NCI-H510A (cell line): ENCODE measurements at regions not wholly inside any gene's neighbourhood (a gene's known extent, or its start where the extent isn't known, plus 50 kb on each side); places are given as distances from the start of the nearest gene placed in this dataset.

Experiments
- DNase-seq: peaks from one replicate; lab custom pipeline; 2025; lab: John Stamatoyannopoulos, UW

- no peak for DNase-seq
Observed at GRCh38 chr2:175560521-175561169, 379.1 kb upstream of the ATP5MC3 start.

- DNase-seq: no peak
Observed at GRCh38 chr2:175559613-175560012, 378.1 kb upstream of the ATP5MC3 start.

- no peak for DNase-seq
Observed at GRCh38 chr2:175557810-175558377, 376.4 kb upstream of the ATP5MC3 start.

- no peak for DNase-seq
Observed at GRCh38 chr2:175553910-175554309, 372.4 kb upstream of the ATP5MC3 start.

GRCh38 chr2:175552902-175553301 lies 371.4 kb upstream of the ATP5MC3 start:
- DNase-seq: no peak

- no peak for DNase-seq
Observed at GRCh38 chr2:175540421-175540820, 358.9 kb upstream of the ATP5MC3 start.

- no peak for DNase-seq
Observed at GRCh38 chr2:175539122-175539521, 357.6 kb upstream of the ATP5MC3 start.

GRCh38 chr2:175536059-175536458 lies 354.5 kb upstream of the ATP5MC3 start:
- DNase-seq: no peak

- DNase-seq: no peak
Observed at GRCh38 chr2:175535631-175536030, 354.1 kb upstream of the ATP5MC3 start.

GRCh38 chr2:175525975-175526374 lies 344.5 kb upstream of the ATP5MC3 start:
- DNase-seq: no peak

- no peak for DNase-seq
Observed at GRCh38 chr2:175523001-175523400, 341.5 kb upstream of the ATP5MC3 start.

GRCh38 chr2:175518206-175518605 lies 336.7 kb upstream of the ATP5MC3 start:
- DNase-seq: no peak

GRCh38 chr2:175516555-175516954 lies 335.0 kb upstream of the ATP5MC3 start:
- no peak for DNase-seq

- no peak for DNase-seq
Observed at GRCh38 chr2:175500255-175500654, 318.7 kb upstream of the ATP5MC3 start.

GRCh38 chr2:175490360-175490791 lies 308.9 kb upstream of the ATP5MC3 start:
- no peak for DNase-seq

- DNase-seq: no peak
Observed at GRCh38 chr2:175478096-175478768, 296.7 kb upstream of the ATP5MC3 start.

- DNase-seq: no peak
Observed at GRCh38 chr2:175476948-175477347, 295.4 kb upstream of the ATP5MC3 start.

GRCh38 chr2:175476374-175476773 lies 294.9 kb upstream of the ATP5MC3 start:
- DNase-seq: no peak

- no peak for DNase-seq
Observed at GRCh38 chr2:175475130-175475529, 293.6 kb upstream of the ATP5MC3 start.

- no peak for DNase-seq
Observed at GRCh38 chr2:175468431-175469098, 287.1 kb upstream of the ATP5MC3 start.

GRCh38 chr2:175465101-175465500 lies 283.6 kb upstream of the ATP5MC3 start:
- no peak for DNase-seq

GRCh38 chr2:175464311-175464670 lies 282.8 kb upstream of the ATP5MC3 start:
- DNase-seq: no peak
